Breast epithelium (tissue), 3 donors: ENCODE measurements at regions not wholly inside any gene's neighbourhood (a gene's known extent, or its start where the extent isn't known, plus 50 kb on each side); places are given as distances from the start of the nearest gene placed in this dataset.

Source experiments
- CTCF ChIP-seq, 3 donors: fragments of 450-650 bp; IDR thresholded peaks; one replicate each; pipeline ENCODE4 v1.5.1; 2016 to 2017; ENCODE audit warnings: antibody characterized with exemption in 3 of 3, mild to moderate bottlenecking in 3 of 3, moderate library complexity in 3 of 3
- POLR2A ChIP-seq: fragments of 450-650 bp; IDR thresholded peaks from one replicate; pipeline ENCODE4 v1.6.1; 2016; ENCODE audit warnings: antibody characterized with exemption, mild to moderate bottlenecking, moderate library complexity

DNA sequence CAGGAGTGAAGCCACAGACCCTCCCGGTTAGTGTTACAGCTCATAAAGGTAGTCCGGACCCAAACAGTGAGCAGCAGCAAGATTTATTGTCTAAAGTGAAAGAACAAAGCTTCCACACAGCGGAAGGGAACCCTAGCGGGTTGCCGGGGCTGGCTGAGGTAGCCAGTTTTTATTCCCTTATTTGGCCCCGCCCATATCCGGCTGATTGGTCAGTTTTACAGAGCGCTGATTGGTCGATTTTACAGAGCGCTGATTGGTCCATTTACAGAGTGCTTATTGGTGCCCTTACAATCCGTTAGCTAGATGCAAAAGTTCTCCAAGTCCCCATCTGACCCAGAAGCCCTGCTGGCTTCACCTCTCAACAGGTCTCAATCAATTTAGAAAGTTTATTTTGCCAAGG, 126.0 kb upstream of the RFC3 start:
- no peak for TF ChIP-seq POLR2A
- no peak for TF ChIP-seq CTCF (IDR thresholded peaks at IDR 0.05)
